H1 (cell line): ENCODE measurements at regions not wholly inside any gene's neighbourhood (a gene's known extent, or its start where the extent isn't known, plus 50 kb on each side); places are given as distances from the start of the nearest gene placed in this dataset.

Experiments used
- JUND ChIP-seq: IDR thresholded peaks from 2 replicates; pipeline ENCODE4 v1.6.1; 2011; ENCODE audit warnings: mild to moderate bottlenecking, improper control_type of control experiment, low read length
- SIRT6 ChIP-seq: IDR thresholded peaks from one replicate; pipeline ENCODE4 v1.7.1; 2012; ENCODE audit warnings: low read length, inconsistent platforms

- TF ChIP-seq SIRT6 = no peak
- no peak for TF ChIP-seq JUND
Observed at GRCh38 chr13:109569958-109570711, 216.2 kb downstream of the IRS2 start (continued).
